IPS-NIHi7 (cell line): ENCODE measurements at regions not wholly inside any gene's neighbourhood (a gene's known extent, or its start where the extent isn't known, plus 50 kb on each side); places are given as distances from the start of the nearest gene placed in this dataset.

Experiments used
- DNase-seq: peaks from one replicate; pipeline ENCODE4 v3.0.0; 2012; ENCODE audit warnings: mixed read lengths; ENCODE audit errors: extremely low spot score

DNA sequence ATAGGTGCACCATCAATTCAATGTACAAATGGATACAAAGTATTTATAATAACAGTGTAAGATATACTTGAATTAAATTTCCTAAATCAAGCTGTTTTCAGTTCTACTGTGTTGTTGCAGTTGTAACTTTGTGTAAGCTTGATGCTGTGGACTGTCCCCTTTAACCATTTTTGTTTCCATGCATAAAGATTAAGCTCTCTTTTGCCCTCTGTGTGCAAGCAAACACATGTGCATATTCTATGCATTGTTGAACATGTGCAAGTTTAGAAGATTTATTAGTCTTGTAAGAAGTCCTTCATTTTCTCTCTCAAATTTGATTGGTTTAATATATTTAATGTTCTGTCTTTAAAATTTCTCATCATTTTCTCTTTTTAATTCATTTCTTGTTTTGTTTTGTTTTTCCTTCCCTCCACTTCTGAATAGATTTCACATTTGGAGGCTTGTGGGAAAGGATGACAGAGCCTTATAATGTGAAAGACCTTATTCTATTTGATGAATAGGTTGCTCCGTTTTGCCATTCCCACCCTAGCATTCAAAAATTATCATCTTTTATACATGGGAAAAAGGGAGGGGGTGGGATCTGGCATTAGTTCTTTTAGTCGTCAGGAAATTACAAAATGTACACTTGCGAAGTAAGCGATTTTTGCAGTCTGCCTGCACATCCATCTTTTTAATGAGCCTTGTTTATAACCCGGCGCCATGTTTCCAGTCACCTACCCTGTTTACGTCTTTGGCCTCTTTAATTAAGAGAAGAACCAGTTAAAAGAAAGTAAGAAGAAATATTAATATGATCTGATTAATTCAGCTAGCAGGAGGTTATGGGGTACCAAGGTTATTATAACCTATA is 961.5 kb upstream of the NR2F2 start:
- DNase-seq: no peak

DNA sequence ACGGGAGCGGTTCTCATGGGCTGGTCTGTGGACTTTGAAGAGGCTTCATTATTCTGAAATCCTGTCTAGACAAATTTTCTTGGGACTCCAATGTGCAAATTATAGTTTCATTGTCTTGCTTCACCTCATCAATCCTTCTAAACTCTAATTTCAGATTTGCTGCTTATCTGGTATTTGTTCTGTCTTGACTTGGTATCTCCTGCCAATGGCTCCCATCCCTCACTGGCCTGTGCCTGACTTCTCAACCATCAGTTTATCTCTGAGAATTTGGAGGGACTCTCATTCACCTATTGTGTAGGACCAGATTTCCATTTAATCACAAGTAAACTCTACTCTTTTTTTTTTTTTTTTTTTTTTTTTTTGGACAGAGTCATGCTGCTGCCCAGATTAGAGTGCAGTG is 960.2 kb upstream of the NR2F2 start:
- no peak for DNase-seq

DNA sequence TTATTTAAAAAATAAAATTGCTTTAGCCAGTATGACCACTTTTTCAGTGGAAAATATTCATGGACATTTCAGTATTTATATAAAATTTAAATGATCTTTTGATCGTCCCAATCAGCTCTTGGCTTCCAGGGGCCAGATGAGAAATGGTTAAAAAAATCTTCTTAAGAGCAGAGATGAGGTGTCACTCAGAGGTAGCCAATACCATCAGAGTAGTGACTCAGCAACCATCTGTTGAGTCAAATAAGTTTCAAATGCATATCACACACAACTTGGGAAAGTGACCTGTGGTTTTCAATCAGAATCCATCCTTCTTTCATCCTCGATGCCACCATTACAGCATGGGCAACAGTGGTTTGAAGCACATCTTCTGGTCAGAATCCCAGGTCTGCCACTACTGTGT is 958.8 kb upstream of the NR2F2 start:
- no peak for DNase-seq

DNA sequence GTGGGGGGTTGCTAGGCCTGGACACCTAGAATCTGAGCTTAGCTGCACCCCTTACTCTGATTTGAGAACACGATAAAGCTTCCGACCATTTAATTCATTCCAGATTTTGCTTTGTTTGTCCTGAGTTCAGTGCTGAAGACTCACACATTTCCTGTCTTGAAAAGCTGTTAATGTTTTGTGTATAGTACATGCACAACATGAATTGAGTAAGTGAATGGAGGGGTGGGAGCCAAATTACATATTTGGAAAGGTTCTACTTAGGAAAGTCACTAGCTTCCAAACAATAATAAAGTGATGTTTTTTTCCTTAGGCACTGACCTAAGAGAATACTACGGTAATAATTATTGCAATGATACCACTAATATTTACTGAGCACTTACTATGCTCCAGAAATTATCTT is 955.2 kb upstream of the NR2F2 start:
- DNase-seq: no peak

DNA sequence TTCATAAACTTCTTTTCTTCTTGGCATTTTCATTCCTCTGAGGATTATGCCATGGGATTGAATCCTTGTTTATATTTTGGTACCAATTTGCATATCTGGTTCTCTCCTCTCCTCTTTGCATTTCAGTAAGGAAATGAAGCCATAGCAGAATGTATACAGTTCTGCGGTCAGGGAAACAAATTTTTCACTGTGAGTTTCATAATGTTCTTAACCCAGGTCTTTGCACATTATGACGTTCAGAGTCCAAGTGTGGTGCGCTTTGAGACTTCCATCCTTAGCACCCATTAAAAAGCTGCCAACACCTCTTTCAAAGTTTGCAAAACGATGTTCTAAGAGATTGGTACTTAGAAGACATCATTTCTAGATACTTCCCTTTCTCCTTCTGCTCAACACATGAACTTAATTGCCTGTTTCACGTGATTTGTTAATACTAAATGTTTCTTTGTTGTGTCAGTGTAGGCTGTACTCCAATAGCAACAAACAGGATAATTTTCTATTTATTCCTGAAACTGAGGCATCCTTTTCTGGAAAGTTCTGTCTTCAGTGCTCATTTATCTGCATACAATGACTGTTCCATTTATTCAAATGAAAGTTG is 953.1 kb upstream of the NR2F2 start:
- DNase-seq: no peak

DNA sequence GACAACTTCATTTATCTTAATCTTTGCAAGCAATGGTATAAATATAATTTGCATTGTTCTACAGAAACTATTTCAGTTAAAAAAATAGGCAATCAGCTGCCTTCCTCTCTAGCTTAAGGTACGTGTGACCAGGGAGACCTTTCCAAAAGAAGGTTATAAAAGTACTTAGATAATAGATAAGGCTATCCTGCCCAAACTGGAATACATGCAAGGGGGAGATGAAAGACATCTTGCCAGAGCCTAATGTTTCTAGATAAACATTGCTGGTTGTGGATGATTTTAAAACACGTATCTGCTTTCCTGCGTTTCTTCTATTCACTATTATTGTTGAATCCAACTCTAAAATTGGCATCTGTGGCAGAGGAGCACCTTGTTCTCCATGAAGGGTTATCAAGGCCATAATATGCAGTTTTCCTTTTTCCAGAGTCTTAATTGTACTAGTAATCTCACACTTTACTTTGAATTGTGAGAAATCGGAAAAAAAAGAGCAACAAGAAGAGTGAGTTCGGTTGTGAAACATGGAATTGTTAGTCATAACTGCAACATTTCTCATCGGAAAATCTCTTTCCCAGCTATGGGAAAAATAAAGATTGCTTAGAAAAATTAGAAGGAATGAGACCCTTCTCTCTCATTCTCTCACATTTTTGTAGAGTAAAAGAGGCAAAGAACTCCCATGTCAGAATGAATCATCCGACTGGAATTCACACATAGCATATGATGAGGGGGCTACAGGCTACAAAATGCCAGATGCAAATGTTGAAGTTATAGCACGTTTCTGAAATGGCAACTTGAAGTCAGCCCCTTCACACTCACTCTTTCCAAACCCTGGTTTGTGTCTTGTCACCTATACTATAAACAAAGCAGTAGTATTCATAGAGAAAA is 936.1 kb upstream of the NR2F2 start:
- no peak for DNase-seq

DNA sequence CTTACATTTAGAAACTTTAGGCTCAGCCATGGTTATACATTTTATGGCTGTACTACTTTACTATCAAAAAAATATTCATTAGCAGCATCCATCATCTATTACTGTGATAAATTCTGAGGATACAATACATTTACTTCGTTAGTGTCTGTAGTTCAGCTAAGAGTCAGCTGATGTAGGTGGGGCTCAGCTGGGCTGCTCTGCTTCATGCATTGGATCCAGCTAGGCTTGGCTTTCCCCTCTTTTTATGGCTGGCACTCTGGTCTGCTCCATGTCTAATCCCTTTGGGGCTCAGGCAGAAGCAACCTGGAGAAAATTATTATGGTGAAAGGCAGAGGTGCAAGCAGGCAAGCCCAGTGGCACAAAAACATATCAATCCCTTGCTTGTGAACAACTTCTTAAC is 930.1 kb upstream of the NR2F2 start:
- no peak for DNase-seq

DNA sequence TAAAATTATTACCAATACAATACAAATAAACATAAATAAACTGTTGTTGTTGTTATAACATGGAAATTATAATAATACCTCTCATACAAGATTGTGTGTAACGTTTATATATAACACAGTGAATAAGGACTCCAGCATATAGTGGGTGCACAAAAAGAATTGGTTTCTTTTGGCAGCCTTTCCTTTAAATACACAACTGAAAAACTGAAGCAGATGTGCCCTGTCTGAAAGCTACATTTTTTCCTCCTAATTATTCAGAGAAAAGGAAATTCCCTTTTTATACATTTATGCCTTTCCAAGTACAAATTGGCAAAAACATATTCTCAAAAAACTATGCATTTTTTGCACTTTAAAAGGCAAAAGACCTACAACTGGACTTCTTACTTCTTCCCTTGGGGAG is 928.9 kb upstream of the NR2F2 start:
- DNase-seq: no peak

DNA sequence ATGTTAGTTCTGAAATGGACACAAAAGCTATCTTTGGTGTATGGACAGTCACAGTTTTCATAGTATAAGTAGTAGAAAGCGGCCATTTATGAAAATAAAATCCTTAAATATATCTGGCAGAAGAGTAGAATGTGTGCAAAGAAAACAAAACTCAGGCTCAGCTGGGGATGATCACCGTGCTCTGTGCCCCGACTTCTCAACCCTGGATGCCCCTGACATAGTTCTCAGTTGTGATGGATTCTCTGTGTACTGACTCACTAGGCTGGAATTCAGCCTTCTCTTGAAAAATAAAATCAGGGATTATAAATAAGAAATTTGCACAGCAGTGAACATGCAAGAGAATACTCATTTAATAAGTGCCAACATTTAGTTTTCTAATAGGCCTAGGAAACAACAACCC is 925.1 kb upstream of the NR2F2 start:
- DNase-seq: no peak

DNA sequence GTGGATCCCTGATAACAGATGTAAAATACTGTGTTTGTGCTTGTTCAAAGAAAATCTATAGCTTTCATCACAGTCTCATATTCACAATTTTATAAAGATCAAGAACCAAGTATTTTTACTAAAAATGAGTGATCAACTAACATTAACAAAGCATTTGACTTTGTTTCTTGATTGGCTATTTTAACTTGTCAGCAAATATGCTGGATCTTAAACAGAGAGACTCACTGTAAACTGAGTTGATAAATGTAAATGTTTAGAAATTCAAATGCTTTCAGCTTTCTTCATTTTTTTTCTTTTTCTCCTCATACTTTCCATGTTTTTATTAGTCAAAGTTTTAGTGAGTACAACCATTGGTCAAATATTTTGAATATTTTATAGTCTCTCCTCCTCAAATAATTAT is 923.0 kb upstream of the NR2F2 start:
- DNase-seq: no peak

DNA sequence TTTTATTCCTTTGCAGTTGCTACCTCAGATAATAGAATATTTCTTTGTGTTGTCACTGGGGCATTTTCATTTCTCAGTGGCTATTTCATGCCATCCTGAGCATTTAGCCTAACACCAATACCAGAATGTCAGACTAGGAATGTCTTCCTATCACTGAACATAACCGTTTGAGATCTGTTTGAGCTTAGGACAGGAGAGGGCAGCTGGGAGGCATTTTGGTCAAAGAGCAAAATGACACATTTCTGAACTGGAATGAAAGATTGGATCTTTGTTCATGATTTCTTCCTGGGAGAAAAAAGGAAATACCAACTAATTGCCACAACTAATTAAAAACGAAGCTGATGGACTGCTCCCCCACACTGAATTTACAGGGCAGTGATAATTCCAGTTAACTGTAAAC is 921.3 kb upstream of the NR2F2 start:
- no peak for DNase-seq

DNA sequence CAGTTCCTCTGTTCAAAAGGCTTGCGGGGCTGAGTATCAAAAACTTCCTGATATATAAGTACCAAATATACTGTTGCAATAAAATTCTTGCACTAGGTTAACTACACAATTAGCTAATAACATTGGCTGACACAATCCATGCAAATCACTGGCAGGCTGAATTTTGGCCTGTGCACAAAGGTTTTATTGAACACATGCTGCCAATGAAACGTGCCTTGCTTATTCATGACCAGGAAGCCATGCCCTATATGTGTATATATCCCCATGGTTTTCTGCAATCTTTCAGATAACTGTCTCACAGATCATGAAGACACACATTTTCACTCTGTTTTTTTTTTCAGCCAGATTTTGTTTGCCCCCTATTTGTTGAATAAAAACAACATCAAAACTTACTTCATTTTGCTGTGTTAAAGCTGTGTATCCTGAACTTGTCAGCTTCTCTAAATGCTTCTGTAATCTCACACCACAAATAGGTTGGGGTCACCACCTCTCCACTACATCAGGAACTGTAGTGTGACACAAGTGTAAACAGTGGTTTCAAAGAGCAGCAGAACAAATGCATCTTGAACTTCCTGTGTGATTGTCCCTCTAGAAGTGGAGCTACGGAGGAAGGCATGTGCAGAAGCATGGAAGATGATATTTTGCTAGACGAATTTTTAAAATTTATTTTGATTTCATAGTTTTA is 920.7 kb upstream of the NR2F2 start:
- DNase-seq: no peak

DNA sequence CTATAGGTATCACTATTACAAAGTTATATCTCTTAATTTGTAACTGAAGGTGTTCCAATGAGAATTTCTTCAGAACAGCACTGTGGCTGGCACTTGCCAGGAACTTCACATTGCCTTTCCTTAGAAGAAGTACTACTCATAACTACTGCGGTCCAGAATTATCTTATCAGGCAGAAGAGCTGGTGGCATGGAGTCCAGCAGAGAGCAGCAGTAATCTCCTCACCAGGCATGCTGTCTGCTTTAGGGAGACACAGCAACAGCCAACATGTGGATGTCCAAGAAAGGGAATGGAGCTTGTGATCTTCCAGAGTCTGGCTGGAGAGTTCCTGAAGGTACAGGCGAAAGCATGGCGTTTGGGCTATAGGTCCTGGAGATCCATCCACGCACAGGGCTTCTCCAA is 919.7 kb upstream of the NR2F2 start:
- DNase-seq: no peak

DNA sequence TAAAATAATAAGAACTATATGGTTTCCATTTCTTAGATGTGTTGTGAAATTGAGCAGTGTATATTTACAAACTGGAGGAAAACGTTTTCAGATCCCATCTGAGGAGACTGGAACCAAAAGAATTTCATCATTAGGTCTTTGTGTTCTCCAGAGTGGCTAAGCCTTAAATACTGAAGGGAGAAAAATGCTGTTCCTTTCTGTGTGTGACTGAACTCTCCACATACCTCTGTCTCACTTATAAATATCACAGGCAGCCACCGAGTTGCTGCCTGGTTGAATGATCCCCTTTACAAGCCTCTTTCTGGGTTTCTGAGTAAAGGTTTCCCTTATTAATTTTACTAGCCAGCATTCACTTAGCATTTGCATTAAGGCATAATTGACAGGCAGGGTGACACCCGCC is 913.9 kb upstream of the NR2F2 start:
- DNase-seq: no peak

DNA sequence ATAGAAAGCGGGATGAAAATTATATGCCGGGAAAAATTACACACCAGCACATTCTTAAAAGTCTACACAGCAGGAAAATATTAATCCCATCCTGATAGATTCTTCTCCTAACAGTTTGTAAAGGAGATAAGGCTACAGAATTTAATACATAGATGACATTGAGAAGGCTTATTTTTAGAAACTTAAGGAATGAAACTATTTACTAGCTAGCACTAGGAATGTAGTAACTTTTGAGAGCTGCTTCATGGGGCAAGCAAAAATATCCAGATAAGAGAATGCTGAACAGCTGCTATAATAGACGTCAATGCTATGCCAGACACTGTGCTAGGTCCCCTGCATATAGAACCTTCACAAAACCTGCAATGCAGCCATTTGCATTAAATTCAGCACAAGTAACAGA is 912.7 kb upstream of the NR2F2 start:
- DNase-seq: no peak

DNA sequence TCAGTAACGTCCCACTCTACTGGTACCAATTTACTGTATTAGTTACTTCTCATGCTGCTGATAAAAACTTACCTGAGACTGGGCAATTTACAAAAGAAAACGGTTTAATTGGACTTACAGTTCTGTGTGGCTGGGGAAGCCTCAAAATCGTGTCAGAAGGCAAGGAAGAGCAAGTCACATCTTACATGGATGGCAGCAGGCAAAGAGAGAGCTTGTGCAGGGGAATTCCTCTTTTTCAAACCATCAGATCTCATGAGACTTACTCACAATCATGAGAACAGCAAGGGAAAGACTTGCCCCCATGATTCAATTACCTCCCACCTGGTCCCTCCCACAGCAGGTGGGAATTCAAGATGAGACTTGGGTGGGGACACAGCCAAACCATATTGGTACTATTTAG is 908.2 kb upstream of the NR2F2 start:
- DNase-seq: no peak

DNA sequence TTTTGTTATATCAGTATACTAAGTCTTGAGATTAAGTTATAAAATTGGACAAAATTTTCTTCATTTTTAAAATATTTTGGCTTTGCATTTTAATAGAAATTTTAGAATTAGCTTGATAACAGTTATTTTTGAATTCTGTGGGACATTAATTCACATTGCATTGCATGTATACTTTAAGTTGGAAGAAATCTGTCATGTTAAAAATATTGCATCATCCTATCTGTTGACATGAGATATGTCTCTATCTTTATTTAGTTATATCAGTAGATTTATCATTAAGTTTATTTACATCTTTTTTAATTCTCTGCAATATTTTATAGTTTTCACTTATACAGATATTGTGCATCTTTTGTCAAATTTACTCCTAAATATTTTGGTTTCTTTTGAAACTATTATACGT is 904.6 kb upstream of the NR2F2 start:
- DNase-seq: no peak

DNA sequence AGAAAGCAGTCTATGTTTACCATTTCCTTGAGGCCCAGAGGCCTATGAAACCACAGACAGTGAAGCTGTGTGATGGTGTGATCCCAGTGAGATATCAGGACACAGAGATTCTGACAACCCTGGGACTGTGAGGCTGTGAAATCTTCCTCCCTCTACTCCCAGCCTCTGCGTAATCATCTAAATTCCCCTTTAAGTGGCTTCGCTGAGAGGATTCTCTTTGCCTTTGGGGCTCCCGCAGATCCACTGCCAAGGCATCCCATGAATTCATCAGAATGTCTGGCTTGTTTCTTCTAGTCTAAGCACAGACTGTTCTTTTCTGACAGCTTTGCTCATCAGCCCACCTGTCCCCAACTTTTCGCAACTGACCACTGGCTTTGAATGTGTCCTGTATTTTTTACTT is 901.2 kb upstream of the NR2F2 start:
- DNase-seq: peak; percentile 11

DNA sequence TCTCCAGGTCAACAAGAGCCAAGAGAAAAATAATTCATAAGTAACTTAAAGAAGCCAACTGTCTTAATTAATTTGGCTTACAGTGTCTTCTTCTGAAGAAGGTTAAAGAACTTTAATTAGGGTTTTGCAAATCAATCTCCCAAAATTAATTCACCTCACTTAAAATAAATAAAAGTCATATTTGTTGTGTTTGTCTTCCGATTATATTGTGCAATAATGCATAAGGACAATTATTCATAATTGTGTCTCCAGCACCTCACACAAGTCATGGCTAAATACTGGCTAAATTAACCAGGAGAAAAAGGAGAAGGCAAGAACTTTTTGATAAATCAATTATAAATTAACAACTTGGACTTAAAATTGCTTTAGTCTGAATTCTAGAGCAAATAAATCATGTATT is 899.0 kb upstream of the NR2F2 start:
- no peak for DNase-seq

DNA sequence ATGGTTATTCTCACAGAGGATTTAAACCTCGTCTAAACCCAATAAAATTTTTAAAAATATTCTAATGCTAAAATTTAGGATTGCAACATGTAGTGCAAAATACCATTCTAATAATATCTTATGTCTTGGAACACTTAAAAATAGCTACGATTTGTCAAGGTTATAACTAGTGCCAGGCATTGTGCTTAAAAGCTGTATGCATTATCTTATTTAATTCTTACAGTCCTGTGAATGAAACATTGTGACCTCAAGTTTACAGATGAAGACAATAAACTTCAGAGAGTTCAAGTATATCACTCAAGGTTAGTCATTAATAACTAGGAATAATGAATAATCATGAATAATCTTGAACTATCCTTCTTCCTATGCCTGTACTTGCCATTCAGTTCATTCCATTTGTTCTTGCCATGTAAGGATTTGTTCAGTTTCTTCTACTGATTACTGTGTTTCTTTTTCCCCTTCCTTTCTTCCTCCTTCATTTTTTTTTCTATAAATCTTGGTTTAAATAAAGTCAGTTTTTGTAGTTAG is 897.6 kb upstream of the NR2F2 start:
- DNase-seq: no peak

DNA sequence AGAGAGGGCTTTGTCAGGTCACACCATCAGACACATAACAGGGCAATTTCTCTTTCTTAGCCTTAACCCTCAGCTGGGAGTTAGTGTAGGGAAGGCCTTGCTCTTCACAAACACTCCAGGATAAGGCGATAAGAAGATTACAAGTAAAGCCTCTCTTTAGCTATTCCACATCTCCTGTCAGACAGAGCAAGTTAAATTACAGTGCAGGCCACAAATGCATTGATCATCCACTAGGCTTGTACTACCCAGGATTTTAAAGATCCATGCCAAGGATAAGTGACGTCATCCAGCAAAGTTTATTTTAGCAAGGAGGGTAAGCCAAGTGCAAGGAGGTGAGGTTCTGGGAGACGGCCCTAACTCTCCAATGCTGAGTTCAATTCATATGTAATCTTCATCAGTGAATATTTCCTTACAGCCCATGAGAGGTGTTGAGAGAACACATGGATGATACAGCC is 890.6 kb upstream of the NR2F2 start:
- DNase-seq: no peak

DNA sequence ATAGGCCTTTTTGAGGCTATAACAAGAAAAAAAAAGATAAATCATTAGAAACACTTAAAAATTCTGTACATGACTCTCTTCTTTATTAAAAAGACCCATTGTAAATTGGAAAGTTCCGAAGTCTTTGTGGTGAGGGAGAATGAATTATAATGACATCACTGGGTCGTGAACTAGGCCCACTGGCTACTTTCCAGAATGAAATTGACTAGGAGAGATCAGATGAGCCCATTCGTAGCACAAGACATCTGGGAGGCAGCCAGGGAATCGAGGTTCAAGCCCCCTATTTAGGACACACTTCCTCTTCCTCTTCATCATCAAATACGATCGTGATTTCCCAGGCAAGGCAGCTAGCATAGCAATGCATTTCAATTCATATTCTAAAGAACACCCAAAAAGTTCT is 889.8 kb upstream of the NR2F2 start:
- DNase-seq: no peak
